MM.1S (cell line): ENCODE measurements at regions not wholly inside any gene's neighbourhood (a gene's known extent, or its start where the extent isn't known, plus 50 kb on each side); places are given as distances from the start of the nearest gene placed in this dataset.
"Not testable (repeated sequence)": the region's sequence is repeated elsewhere in the genome, so short reads cannot be mapped to it uniquely, and the experiment has no call there.

Source experiments
- DNase-seq: peaks from one replicate; pipeline ENCODE4 v3.0.0-alpha.2; 2015
- H2AFZ ChIP-seq: fragments of 300-600 bp; sonication (generic); 2 replicates; pipeline ENCODE4 v1.6.0; 2016; ENCODE audit warnings: antibody characterized with exemption, low read length
- H3F3A ChIP-seq: fragments of 300-600 bp; sonication (generic); 2 replicates; pipeline ENCODE4 v1.6.1; 2016; ENCODE audit warnings: mild to moderate bottlenecking, antibody characterized with exemption, low read length, moderate library complexity, mixed read lengths; ENCODE audit not compliant: insufficient read depth
- H3K27ac ChIP-seq: fragments of 300-600 bp; sonication (generic); 2 replicates; pipeline ENCODE4 v1.5.1; 2016; ENCODE audit warnings: mild to moderate bottlenecking, low read length
- H3K27me3 ChIP-seq: fragments of 300-600 bp; sonication (generic); replicated peaks from 2 replicates; pipeline ENCODE4 v1.6.0; 2016; ENCODE audit warnings: low read length; ENCODE audit not compliant: insufficient read depth
- H3K36me3 ChIP-seq: fragments of 300-600 bp; sonication (generic); replicated peaks from 2 replicates; pipeline ENCODE4 v1.6.1; 2016; ENCODE audit warnings: mild to moderate bottlenecking, low read length, mixed read lengths; ENCODE audit not compliant: insufficient read depth
- H3K4me1 ChIP-seq: fragments of 300-600 bp; sonication (generic); 2 replicates; pipeline ENCODE4 v1.6.1; 2016; ENCODE audit warnings: low read length, mixed read lengths
- H3K4me2 ChIP-seq: fragments of 300-600 bp; sonication (generic); 2 replicates; pipeline ENCODE4 v1.6.0; 2016; ENCODE audit warnings: low read depth, low read length
- H3K4me3 ChIP-seq: fragments of 300-600 bp; sonication (generic); 2 replicates; pipeline ENCODE4 v1.5.1; 2016; ENCODE audit warnings: low read length, mixed read lengths
- H3K79me2 ChIP-seq: fragments of 300-600 bp; sonication (generic); 2 replicates; pipeline ENCODE4 v1.6.1; 2016; ENCODE audit warnings: mixed run types, low read length, mixed read lengths
- H3K9ac ChIP-seq: fragments of 300-600 bp; sonication (generic); 2 replicates; pipeline ENCODE4 v1.6.1; 2016; ENCODE audit warnings: low read length, mixed read lengths
- H3K9me2 ChIP-seq: fragments of 300-600 bp; sonication (generic); replicated peaks from 2 replicates; pipeline ENCODE4 v1.6.1; 2016; ENCODE audit warnings: mild to moderate bottlenecking, low read length, mixed read lengths; ENCODE audit not compliant: insufficient read depth
- H3K9me3 ChIP-seq: fragments of 300-600 bp; sonication (generic); replicated peaks from 2 replicates; pipeline ENCODE4 v1.6.1; 2016; ENCODE audit warnings: mild to moderate bottlenecking, low read length, mixed read lengths; ENCODE audit not compliant: insufficient read depth
- H4K20me1 ChIP-seq: fragments of 300-600 bp; sonication (generic); 2 replicates; pipeline ENCODE4 v1.6.1; 2016; ENCODE audit warnings: mild to moderate bottlenecking, low read length, moderate library complexity, mixed read lengths; ENCODE audit not compliant: insufficient read depth
- EZH2 ChIP-seq: fragments of 300-600 bp; sonication (generic); optimal IDR thresholded peaks from 2 replicates; pipeline ENCODE3; 2017; ENCODE audit warnings: low read depth, mild to moderate bottlenecking, antibody characterized with exemption, low read length, mixed read lengths
- EZH2phosphoT487 ChIP-seq: fragments of 300-600 bp; sonication (generic); IDR thresholded peaks from 2 replicates; pipeline ENCODE4 v1.6.1; 2018; ENCODE audit warnings: antibody characterized with exemption, low read length
- TF ChIP-seq, protein P1 (sequence below): fragments of 300-600 bp; sonication (generic); IDR thresholded peaks from 2 replicates; pipeline ENCODE4 v1.5.1; 2016; ENCODE audit warnings: antibody characterized with exemption, low read length, mixed read lengths

DNA sequence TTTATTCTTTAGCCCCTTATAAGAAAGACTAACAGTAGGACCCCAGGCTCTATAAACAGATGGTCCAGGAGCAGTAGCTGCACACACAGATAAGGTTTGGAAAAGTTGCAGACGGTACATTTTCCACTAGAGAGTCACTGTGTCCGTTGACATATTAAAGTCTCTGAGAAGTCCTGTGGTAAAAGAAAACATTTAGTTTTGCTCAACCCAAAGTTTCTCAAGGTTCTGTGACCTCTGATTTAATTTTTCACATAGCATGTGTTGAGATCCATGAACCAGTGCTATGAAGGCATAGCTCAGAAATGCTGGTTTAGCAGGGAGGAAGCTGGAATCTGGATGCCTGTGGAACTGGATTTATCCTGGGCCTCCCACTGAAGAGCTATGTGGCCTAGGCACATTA lies 62.7 kb upstream of the RASEF start:
- Histone ChIP-seq H3K4me1 (no peaks in the 10 kb centered on the region), H3K4me2 (no peak overlapping the region), H3K27ac (no peak overlapping the region), H3K4me3 (no peak overlapping the region), H3K9me3 (no peaks in the 10 kb centered on the region), H3F3A (no peaks in the 10 kb centered on the region), H3K27me3 (no peaks in the 10 kb centered on the region), H2AFZ (no peak overlapping the region), H3K36me3 (no peaks in the 10 kb centered on the region), H3K9ac (no peak overlapping the region), H3K79me2 (no peaks in the 10 kb centered on the region), H4K20me1 (no peaks in the 10 kb centered on the region), H3K9me2 (no peaks in the 10 kb centered on the region)
- DNase-seq: no peak
- TF ChIP-seq EZH2phosphoT487 (no peak), EZH2 (no peak)
- TF ChIP-seq, protein P1, sequence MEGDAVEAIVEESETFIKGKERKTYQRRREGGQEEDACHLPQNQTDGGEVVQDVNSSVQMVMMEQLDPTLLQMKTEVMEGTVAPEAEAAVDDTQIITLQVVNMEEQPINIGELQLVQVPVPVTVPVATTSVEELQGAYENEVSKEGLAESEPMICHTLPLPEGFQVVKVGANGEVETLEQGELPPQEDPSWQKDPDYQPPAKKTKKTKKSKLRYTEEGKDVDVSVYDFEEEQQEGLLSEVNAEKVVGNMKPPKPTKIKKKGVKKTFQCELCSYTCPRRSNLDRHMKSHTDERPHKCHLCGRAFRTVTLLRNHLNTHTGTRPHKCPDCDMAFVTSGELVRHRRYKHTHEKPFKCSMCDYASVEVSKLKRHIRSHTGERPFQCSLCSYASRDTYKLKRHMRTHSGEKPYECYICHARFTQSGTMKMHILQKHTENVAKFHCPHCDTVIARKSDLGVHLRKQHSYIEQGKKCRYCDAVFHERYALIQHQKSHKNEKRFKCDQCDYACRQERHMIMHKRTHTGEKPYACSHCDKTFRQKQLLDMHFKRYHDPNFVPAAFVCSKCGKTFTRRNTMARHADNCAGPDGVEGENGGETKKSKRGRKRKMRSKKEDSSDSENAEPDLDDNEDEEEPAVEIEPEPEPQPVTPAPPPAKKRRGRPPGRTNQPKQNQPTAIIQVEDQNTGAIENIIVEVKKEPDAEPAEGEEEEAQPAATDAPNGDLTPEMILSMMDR: no peak

DNA sequence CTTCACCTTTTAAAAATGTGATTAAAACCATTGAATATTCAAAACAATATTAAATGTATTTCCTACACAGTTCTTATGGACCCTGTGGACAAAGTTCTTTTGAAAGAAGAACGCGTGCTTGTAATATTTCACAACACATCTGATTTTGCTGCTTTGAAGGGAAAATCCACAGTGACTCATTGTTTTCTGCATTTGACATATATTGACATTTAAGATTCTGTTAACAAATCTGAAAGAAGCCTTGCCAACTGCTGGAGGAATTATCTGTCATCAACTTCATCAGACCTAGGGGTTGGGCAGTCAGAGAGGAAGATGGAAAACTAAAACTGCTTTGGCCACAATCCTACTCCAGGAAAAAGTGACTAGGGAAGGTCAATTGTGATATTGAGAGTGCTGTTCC lies 56.9 kb upstream of the RASEF start:
- Histone ChIP-seq H3K4me2 (no peak overlapping the region), H2AFZ (no peak overlapping the region), H3K27me3 (no peaks in the 10 kb centered on the region), H3K9me3 (no peaks in the 10 kb centered on the region; the same call in 1 of the 2 replicates), H3K4me1 (no peaks in the 10 kb centered on the region), H4K20me1 (no peaks in the 10 kb centered on the region), H3K36me3 (no peaks in the 10 kb centered on the region), H3F3A (no peaks in the 10 kb centered on the region), H3K27ac (no peak overlapping the region), H3K9ac (no peak overlapping the region), H3K79me2 (no peaks in the 10 kb centered on the region), H3K9me2 (no peaks in the 10 kb centered on the region), H3K4me3 (no peak overlapping the region)
- no peak for DNase-seq
- TF ChIP-seq, protein P1: no peak
- no peak for TF ChIP-seq EZH2phosphoT487

GRCh38 chr9:83116026-83116425 lies 53.1 kb upstream of the RASEF start:
- Histone ChIP-seq H3K36me3 (no peaks in the 10 kb centered on the region), H3K4me3 (no peak overlapping the region), H3K9me3 (no peaks in the 10 kb centered on the region; the same call in 1 of the 2 replicates), H3K4me1 (peaks cover under 1% of the 10 kb centered on the region), H3F3A (no peaks in the 10 kb centered on the region), H3K27me3 (no peaks in the 10 kb centered on the region), H3K9ac (no peak overlapping the region), H3K4me2 (no peak overlapping the region), H3K9me2 (no peaks in the 10 kb centered on the region), H4K20me1 (no peaks in the 10 kb centered on the region), H3K79me2 (no peaks in the 10 kb centered on the region), H3K27ac (no peak overlapping the region), H2AFZ (no peak overlapping the region)
- DNase-seq: no peak
- TF ChIP-seq EZH2phosphoT487 (no peak), EZH2 (no peak)
- TF ChIP-seq, protein P1: no peak

DNA sequence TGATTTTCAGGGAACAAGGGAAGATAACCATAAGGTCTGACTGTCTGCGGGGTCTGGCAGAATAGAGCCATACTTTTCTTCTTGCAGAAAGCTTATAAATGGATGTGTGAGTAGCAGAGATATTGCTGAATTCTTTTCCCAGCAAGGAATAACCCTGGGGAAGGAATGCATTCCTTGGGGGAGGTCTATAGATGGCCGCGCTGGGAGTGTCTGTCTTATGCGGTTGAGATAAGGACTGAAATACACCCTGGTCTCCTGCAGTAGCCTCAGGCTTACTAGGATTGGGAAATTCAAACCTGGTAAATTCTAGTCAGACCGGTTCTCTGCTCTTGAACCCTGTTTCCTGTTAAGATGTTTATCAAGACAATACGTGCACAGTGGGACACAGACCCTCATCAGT lies 50.5 kb upstream of the RASEF start:
- H2AFZ ChIP-seq, H3F3A ChIP-seq, H3K4me3 ChIP-seq, H3K36me3 ChIP-seq, H3K27ac ChIP-seq, H3K4me2 ChIP-seq, DNase-seq, H3K79me2 ChIP-seq, H3K27me3 ChIP-seq, H3K9me2 ChIP-seq, H3K9me3 ChIP-seq, H4K20me1 ChIP-seq, H3K9ac ChIP-seq: not testable (repeated sequence)
- H3K4me1 ChIP-seq: peaks cover 11% of the 10 kb centered on the region
